IPS DF 4.7 (cell line): ENCODE measurements at regions not wholly inside any gene's neighbourhood (a gene's known extent, or its start where the extent isn't known, plus 50 kb on each side); places are given as distances from the start of the nearest gene placed in this dataset.

ENCODE experiments used
- DNase-seq: peaks from one replicate; pipeline ENCODE4 v3.0.0-alpha.2; 2013; ENCODE audit warnings: low spot score; ENCODE audit errors: extremely low read depth

DNA sequence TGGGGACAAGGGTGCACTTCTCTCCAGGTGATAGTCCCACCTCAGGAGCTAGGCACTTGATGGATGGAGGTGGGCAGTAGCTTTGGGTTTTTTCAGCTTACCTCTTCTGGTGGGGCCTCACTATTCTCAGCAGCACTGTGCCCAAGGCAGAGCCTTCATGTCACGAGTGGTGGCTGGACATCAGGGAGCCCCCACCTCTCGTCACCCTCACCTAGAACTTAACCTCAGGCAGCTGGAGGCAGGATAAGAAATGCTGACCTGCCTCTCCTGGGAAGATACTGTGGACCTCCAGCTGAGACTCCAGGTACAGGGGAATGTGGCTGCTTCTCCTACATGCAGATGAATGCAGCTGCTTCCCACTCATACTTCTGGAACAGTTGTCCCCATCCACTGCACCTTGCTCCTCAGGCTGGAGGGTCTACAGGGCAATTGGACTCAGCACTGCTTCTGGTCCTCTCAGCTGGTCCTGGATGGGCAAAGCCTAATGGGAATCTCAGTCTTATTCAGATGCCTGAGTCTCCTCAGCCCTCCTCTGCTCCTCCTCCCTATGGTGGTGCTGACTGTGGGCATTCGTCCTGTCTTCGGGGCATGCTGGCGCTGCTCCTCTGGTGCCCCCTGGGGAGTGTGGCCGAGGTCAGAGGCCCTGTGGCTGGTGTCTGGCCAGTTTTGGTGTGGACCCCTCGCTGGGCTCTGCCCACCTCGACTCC is 129.9 kb downstream of the KLF13 start:
- DNase-seq: no peak

DNA sequence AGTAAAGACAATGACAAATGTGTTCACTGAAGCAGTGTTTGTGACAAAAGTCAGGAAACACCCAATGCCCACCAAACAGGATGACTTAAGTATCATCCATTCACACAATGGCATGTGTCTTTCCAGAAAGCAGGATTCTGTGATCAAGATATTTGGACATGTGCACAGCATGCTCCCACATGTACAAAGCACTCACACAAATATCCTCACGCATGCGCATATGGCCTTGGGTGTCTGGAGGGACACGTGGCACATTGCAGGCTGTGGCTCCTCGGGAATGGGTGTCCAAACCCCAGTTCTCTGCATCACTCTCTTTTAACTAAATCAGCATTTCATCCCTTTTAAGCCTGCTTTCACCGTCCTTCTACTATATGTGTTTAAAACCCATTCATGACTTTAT is 130.5 kb downstream of the KLF13 start:
- no peak for DNase-seq

DNA sequence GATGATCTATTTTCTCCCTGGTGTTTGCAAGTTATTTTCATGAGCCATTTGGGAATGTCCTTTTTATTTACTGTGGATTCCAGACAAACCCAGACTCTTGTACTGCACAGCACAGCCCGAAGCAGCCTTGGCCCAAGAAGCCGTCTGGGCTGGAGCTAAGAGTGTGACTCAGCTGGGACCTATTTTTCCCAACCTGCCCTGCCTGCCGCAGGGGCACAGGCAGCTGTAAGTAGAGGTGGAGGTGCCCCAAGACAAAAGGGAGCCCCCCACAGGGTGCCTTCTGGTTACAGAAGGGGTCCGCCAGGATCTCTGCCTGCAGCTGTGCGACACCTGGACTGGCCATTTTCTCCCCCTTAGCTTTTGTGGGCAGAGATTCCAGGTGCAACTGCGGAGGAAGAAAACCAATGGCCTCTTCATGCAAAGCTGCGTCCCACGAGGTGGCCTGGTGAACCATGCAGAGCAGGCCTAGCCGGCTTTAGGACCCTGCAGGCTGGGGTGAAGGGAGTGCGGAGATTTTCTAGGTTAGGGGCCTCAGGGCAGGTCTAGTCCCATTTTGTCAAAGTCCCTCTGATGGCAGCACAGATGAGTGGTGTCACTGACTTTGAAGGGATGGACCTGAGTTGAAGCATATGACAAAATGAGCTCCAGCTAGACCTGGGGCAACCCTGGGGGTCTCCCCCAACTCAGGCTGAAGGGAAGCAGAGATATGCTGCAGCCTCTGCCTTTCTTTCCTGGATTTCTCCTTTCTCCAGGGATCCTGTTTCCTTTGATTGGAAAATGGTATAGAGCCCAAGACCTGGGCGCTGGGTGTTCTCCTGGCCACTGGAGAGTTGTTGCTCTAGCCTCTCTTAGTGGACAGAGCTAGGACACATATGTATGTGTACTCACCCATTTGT is 131.2 kb downstream of the KLF13 start:
- no peak for DNase-seq

DNA sequence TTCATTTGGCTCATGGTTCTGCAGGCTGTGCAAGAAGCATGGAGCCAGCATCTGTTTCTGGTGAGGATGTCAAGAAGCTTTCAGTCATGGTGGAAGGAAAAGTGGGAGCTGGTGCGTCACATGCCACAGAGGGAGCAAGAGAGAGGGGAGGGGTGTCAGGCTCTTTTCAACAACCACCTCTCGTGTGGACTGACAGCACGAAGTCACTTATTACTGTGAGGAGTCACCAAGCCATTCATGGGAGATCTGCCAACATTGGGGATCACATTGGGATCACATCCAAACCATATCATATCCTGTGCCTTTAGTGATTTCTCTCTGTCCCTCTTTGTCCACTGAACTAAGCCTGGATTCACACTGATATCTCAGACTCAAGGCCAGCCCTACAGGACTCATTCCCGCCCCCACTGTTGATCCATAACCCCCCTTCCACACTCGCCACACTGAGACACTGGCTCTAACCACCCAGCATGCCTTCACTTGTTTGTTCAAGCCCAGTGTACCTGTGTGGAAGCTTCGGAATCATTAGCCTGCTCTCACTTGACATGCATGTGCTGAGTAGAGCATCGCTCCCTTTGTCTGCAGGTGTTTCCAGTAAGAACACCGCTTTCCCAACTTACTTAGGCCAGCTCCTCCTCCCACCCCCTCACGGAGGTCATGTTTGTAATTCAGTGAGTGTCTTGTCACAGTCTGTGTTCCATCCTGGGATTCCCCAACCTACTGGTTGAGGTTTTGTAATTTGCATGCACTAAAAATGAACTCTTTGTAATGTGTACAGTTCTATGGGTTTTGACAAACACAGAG is 132.2 kb downstream of the KLF13 start:
- DNase-seq: no peak

DNA sequence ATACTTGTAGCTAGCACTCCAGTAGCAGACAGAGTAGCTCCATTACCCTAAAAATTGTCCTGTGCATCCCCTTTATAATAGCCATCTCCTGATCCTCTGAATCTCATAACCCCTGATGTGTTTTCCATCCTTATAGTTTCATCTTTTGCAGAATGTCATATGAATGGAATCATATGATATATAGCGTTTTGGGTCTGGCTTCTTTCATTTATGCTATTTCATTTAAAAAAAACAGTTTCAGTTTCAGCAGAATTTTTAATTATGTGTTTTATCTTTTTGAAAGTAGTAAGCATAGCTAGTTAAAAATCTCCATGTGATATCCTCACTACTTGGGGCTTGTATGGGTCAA is 132.7 kb downstream of the KLF13 start:
- no peak for DNase-seq

DNA sequence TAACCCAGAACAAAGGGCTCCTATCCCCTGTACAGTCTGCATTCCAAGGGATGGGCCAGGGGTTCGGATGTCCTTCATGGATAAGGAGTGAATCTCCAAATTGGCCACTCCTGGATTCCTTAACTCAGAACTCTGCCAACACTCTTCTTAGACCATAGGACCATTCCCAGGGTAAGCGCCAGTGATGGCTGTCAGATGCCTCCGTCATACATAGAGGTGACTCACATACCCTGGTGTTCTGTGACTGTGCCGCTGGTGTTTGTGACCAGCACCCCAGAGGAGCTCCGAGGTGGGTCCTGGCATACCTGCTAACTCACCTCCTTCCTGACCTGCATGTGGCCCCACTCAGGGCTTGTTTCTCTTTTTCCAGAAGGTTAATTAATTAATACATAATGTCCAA is 134.7 kb downstream of the KLF13 start:
- no peak for DNase-seq

DNA sequence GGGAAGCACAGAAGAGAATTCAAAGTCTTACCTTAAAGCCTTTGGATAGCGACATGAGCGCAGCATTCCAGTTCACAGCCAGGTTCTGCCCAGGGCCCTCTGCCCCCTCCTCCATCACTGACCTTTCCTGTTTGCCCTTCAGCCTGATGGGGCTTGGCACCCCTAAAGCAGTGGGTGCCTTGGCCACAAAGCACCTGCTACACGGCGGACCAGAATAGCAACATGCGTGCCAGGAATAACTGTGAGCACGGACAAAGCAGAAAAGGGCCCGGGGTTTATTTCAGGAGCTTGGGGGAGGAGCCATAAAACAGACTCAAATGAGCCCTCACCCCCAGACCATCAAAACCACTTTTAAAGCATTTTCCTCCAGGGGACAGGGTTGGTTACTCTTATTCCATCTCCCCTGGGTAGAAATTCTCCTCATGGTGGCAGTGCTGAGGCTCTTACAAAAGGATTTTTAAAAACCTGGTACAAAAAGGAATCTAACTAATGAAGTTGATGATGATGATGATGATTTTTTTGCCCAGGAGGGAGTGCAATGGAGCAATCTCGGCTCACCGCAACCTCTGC is 135.4 kb downstream of the KLF13 start:
- DNase-seq: no peak

DNA sequence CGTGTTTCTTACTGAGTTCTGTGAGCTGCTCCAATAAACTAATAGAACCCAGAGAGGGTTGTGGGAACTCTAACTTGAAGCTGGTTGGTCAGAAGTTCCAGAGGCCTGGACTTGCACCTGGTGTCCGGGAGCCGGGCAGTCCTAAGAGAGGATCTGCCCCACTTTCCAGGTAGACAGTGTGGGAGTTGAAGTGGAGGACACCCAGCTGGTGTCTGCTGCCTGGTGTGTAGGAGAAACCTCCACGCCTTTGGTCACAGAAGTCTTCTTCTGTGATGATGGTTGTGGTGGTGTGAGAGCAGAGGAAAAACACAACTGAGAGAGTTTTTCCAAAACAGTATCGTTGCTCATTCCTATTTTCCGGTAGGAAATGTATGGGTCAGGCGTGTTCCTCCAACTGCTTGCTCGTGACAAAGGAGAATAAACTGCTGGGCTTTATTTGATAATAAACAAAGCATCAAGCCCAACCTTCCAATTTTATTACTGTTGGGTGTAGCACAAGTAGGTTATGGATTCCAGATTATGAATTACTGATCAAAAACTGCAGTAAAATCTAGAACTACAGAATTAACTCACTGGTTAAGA is 137.0 kb downstream of the KLF13 start:
- DNase-seq: no peak

DNA sequence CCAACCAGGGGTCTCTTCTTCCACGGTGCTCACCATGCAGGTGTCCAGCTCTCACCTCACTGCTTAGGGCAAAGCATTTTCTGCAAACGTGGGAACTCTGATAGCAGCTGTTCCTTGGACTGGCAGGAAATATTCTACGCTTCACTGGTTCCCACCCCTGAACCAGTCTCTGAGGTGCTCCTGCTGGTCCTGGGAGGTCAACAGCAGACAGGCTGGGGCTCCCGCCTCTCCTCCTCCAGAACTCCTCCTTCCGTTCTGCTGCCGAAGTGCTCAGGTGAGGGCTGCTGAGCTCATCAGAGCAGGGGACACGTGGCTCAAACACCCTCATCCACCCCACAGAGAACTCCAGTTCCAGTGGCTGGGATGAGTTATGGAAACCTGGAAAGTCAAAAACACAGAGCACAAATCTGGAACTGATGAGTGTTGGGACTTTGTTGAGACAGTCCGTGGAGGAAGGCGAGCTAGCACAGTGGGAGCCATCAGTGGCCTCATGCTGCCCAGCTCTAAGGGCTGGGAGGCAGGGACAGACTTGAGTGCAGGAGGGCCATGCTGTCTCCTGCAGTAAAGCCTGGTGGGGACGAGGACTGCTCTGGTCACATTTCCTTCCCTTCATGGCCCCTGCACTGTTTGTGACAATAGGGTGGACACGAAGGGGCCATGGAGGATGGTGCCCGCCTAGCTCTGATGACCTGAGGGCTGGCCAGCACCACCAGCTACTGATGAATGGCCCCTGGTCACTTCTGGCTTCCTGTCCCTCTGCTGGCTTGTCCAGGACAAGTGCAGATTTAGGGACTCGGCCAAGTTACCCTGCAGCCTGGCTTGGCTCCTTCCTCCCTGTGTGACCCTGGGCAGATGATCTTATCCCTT is 137.8 kb downstream of the KLF13 start:
- DNase-seq: no peak

DNA sequence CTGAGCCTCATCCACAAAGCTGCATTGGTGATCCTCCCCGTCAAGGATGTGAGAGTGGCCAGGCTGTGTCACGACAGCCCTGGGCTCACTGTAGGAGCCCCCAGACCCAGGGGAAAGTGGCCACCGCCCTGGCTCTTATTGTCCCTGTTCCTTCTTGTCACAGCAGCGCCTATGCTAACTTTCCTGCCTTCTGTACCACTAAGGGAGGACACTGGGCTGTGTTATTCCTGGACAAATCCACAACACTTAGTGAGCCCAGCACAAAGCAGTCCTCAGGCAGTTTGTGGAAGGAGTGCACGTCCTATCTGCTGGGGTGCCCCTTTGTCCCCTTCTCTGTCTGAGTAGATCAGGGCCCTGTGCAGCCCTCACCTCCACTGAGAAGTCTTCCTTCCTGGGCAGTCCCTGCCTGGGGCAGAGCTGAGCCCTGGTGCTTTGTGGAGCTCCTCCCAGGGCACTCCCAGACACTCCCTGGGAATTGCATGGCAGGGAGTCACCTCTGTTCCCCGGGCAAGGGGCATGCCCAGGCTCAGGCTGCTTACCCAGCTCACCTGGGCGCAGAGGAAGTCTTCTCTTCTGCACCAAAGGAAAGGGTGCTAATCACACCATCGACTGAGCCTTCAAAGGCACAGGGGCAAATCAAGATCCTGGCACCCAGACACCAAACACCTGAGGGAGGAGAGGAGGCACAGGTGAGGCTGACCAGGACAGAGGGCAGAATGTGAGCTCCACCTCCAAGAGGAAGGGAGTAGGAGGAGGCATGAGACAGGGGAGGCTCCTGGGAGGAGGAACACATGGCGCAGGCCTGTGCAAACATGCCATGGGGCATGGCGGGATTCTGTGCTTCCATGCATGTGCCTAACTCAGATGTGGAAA is 138.7 kb downstream of the KLF13 start:
- no peak for DNase-seq

DNA sequence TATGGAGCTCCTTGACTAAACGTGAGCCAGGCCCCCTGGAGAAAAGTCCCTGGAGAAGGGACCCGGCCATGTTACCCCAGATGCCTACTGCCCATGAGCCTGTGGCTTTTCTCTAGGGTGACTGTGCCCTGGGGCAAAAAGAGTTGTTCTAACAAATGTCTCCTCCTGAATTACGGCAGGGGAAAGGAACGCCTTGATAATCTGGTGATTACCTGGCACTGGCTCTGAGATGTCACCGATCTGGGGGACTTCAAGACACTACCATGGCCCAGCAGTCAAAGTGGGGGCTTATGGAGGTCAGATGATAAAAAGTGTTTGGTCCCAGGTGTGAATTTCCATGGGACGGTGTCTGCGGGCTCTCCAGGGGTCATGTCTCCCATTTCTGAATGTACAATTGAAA is 140.7 kb downstream of the KLF13 start:
- no peak for DNase-seq

DNA sequence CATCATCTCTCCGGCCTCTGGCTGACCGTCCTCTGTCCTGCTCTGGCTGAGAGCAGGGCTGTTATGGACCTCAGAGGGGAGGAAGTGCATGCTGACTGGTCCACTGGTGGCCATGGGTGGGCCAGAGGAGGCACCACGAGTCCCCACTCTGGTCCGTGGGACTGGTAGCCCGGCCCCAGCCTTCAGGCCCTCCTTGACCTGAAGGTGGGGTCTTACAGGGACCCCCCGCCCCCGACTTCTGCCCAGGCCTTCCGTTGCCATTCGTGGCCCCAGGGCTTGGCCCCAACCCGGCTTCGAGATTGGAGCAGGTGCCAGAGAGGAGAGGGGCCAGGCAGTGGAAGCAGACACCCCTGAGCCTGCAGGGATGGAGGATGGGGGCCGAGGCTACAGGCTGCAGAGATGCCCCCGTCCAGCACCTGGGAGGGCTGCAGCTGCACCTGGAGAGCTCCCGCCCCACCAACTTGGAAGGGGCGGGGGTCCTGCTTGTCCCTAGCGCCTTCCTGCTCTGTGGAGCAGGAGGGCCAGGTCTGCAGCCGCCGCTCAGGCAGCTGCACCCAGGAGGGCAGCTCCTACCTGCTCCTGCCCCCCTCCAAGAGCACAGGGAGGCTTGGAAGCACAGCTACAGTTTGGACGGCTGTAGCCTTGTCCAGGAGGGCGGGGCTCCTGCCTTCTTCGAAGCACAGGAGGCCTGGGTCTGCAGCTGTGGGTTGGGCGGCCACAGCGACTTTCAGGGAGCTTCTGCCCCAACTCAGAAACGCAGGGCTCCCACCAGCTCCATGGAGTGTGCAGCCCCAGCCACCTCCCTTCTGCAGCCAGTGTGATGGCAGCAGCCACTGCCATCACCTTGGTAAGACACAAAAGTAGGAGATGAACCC is 142.5 kb downstream of the KLF13 start:
- DNase-seq: no peak

DNA sequence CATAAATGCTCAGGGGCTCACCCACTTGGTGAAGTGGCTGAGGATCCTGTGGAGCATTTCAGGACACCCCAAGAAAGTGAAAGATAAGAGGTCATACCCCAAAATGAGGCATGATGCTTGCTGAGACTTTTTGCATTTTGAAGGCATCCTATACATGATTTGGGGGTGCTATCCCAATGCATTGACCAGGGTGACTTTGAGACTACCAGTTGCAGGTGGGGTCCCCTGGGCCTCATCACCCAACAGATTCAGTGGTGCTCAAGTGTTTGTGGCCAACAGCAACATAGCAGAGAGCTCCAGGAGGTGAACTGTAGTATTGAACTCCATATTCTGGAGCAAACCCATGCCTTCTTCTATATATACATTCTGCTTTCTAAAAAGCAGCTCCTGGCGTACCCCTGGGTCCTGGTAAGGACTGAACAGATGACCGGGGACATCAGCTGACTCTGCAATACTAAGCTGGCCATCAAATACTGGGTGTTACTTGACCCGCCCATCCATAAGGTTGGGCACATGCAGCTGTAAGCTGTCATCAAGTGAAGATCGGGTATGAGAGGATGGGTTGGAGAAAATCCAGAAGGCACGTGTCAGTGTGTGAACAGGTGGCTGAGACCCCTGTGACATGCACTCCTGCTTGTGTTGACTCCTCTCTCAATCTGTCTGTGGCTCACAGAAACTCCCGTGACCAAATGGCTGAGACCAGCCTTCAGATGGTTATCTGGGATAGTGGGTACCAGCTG is 143.3 kb downstream of the KLF13 start:
- DNase-seq: no peak

DNA sequence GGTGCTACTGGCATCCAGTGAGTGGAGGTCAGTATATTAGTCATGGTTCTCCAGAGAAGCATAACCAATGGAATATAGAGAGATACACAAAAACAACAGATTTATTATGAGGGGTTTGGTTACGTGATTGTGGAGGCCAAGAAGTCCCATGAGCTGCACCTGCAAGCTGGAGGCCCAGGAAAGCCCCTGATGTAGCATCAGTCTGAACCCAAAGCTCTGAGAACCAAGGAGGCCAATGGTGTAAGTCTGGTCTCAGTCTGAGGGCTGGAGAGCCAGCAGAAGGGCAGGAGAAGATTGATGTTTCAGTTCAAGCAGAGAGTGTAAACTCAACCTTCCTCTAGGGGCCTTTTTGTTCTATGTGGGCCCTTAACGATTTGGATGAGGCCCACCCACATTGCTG is 144.1 kb downstream of the KLF13 start:
- DNase-seq: no peak

DNA sequence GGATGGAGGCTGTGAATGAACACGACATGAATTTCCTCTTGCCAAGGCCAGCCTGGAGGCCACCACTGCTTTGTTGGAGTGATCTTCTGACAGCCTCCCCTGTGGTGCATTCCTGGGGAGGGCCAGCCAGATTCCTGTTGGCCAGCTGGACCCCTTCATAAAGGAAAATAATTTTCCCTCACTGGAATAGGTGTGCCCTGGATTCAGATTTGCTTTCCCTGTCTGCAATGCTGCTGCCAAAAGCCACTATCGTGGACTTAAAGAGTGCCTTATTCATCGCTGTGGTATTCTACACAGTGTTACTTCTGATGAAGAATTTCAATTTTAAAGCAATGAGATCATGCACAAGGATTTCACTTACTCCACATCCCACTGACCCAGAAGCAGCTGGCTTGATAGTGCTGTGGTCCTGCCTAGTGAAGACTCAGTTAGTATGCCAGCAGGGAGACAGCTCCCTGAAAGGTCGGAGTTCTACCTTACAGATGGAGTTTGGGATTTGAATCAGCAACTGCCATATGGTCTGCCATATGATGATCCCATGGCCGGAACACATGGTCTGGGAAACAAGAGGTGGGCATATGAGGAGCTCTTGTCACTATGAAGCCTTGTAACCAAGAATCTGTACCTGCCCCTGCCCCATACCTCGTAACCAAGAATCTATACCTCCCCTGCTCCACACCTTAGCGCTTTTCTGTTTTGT is 145.2 kb downstream of the KLF13 start:
- no peak for DNase-seq

DNA sequence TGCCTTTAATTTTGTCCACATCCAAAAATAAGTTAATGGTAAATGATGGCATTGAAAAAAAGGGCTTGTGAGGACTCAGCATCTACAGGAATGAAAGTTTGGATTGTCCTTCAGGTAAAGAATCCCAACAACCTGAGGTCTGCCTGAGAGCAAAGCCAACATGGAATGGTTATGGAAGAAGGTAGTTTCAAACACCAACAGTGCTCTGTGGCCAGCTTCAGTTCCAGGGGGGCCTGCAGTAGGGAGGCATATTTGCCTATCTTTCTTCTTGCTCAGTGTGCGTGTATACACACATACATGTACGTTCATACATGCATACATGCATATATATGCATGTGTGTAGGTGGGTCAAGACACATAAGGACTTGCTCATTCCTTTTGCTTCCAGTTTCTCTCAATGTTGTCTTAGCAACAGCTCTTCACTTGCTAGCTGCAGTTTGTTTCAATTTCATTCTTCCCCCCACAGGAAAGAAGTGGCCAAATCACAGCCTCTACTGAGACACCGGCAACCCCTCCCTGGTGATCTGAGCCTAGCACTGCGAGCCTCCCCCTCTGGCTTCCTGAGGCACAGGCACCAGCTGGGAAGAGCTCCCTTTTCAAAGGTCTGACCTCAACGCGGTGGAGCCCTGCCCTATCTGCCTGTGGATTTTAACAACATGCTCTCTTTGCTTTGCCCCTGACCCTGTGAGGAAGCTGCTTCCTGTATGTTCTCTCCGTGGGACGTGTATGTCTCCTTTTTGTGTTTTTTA is 146.2 kb downstream of the KLF13 start:
- DNase-seq: no peak
